ENCODE measurements at regions not wholly inside any gene's neighbourhood (a gene's known extent, or its start where the extent isn't known, plus 50 kb on each side); places are given as distances from the start of the nearest gene placed in this dataset.

DNA sequence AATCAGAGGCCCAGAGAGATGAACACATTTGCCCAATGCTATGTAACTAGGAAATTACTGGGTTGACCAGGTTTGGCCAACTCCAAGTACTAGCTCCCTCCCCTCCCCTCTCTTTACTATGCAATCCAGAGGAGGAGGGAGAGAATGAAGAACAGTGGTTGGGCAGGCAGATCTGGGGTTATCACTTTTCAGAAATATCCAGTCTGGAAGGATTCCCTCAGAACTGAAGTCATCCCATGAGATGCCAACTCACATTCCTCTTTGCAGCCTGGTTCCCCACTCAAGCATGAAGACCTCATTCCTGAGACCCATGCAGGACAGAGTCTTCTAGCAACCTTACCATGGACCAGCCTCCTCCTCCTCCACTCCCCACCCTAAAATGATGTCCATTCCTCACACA, 201.1 kb downstream of the TLE3 start:
- TF ChIP-seq, protein P1, sequence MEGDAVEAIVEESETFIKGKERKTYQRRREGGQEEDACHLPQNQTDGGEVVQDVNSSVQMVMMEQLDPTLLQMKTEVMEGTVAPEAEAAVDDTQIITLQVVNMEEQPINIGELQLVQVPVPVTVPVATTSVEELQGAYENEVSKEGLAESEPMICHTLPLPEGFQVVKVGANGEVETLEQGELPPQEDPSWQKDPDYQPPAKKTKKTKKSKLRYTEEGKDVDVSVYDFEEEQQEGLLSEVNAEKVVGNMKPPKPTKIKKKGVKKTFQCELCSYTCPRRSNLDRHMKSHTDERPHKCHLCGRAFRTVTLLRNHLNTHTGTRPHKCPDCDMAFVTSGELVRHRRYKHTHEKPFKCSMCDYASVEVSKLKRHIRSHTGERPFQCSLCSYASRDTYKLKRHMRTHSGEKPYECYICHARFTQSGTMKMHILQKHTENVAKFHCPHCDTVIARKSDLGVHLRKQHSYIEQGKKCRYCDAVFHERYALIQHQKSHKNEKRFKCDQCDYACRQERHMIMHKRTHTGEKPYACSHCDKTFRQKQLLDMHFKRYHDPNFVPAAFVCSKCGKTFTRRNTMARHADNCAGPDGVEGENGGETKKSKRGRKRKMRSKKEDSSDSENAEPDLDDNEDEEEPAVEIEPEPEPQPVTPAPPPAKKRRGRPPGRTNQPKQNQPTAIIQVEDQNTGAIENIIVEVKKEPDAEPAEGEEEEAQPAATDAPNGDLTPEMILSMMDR (conservative IDR thresholded peaks at IDR 0.05; ENCODE audit: low read length), result no peak
- TF ChIP-seq EZH2phosphoT487 (IDR thresholded peaks at IDR 0.05; ENCODE audit: borderline replicate concordance, low read depth, low read length), result no peak
